Ovary (tissue), 7 donors: ENCODE measurements at regions not wholly inside any gene's neighbourhood (a gene's known extent, or its start where the extent isn't known, plus 50 kb on each side); places are given as distances from the start of the nearest gene placed in this dataset.

Source experiments
- DNase-seq, 5 donors: peaks; one replicate each; pipeline ENCODE4 v3.0.0-alpha.2; 2019 to 2020
- H3K27ac ChIP-seq, 2 donors: fragments of 200-600 bp; one replicate each; pipeline versions ENCODE4 v1.5.1 to v1.8.0; 2019 to 2022
- H3K27me3 ChIP-seq: fragments of 200-600 bp; one replicate; pipeline ENCODE4 v1.8.0; 2022
- H3K36me3 ChIP-seq: fragments of 200-600 bp; sonication (generic); one replicate; pipeline ENCODE4 v1.5.1; 2019
- H3K4me1 ChIP-seq: one replicate; pipeline ENCODE4 v1.8.1; 2013; ENCODE audit warnings: mild to moderate bottlenecking, moderate library complexity; ENCODE audit not compliant: insufficient read depth
- H3K4me3 ChIP-seq: fragments of 200-600 bp; sonication (generic); one replicate; pipeline ENCODE4 v1.5.1; 2017
- H3K9me3 ChIP-seq, 2 donors: fragments of 200-600 bp in 1 of 2; sonication (generic) in 1 of 2; one replicate each; pipeline versions ENCODE4 v1.5.1 to v1.8.1; 2013 to 2019; ENCODE audit warnings: mild to moderate bottlenecking in 1 of 2, moderate library complexity in 1 of 2
- CTCF ChIP-seq, 3 donors: fragments of 450-650 bp in 2 of 3; fragments of 200-600 bp in 1 of 3; IDR thresholded peaks; one replicate each; pipeline versions ENCODE4 v1.5.1 to v1.8.0; 2016 to 2022; ENCODE audit warnings: antibody characterized with exemption in 3 of 3, mild to moderate bottlenecking in 1 of 3
- EP300 ChIP-seq: sonication (generic); formaldehyde crosslinking; IDR thresholded peaks from one replicate; pipeline ENCODE4 v1.6.1; 2017; ENCODE audit warnings: antibody characterized with exemption
- POLR2A ChIP-seq: fragments of 450-650 bp; IDR thresholded peaks from one replicate; pipeline ENCODE4 v1.6.1; 2017; ENCODE audit warnings: antibody characterized with exemption, mild to moderate bottlenecking, moderate library complexity
- WGBS, 3 donors: extraction: QIAGEN DNeasy Blood & Tissue Kit in 1 of 3; methylation state at CpG; one replicate each; pipeline versions ENCODE4 v1.1.5 to v1.1.7; 2013 to 2017; 5-methylcytosine and 5-hydroxymethylcytosine counted together
- intact Hi-C, 4 donors: fragments of 100-400 bp; cut with DNase I; formaldehyde crosslinking; loops; one replicate each; pipeline versions ENCODE4 v1.11.0 to v1.15.1; 2022 to 2023
- donor health status: DM: no; HTN: no; CAD: no; lungs with moderate emphysema.
- donor health status: DM: no; HTN: no; CAD: no.
- donor health status: Bipolar disorder and iron deficiency.
- donor health status: DM: no; HTN: no; CAD: no.
- donor health status: DM: yes; HTN: yes; CAD: no.

- 81 to 84% (median 84%) methylated on average over 12 to 13 of the region's 13 CpGs for WGBS, 3 donors
- no peak for DNase-seq
- Histone ChIP-seq H3K27ac (no peak overlapping the region), H3K4me3 (no peak overlapping the region), H3K27me3 (no peaks in the 10 kb centered on the region), H3K4me1 (peaks cover 5% of the 10 kb centered on the region), H3K36me3 (no peaks in the 10 kb centered on the region), H3K9me3 (no peaks in the 10 kb centered on the region)
- intact Hi-C loops, result no loop called here
- TF ChIP-seq CTCF (IDR thresholded peaks at IDR 0.05) (no peak), EP300 (no peak), POLR2A (no peak)
Observed at GRCh38 chr6:169865346-169866139, 114.1 kb downstream of the ERMARD start.

- no peaks in the 10 kb centered on the region for H3K27me3 ChIP-seq
- no peak overlapping the region for H3K27ac ChIP-seq
- H3K36me3 ChIP-seq, result no peaks in the 10 kb centered on the region
- H3K4me1 ChIP-seq, result peaks cover 5% of the 10 kb centered on the region
- no peak for TF ChIP-seq POLR2A
- WGBS, 3 donors, result 76 to 77% (median 77%) methylated on average over 21 to 23 of the region's 23 CpGs
- intact Hi-C loops, result no loop called here
- H3K9me3 ChIP-seq, result no peaks in the 10 kb centered on the region
- no peak for DNase-seq
- H3K4me3 ChIP-seq, result no peak overlapping the region
Observed at GRCh38 chr6:169864148-169865020, 113.0 kb downstream of the ERMARD start.

- no peaks in the 10 kb centered on the region for H3K27me3 ChIP-seq
- no peak overlapping the region for H3K4me3 ChIP-seq
- peaks cover 5% of the 10 kb centered on the region for H3K4me1 ChIP-seq
- intact Hi-C loops, result no loop called here
- WGBS, 3 donors, result 78 to 98% (median 94%) methylated on average over 3 of the region's 3 CpGs
- no peaks in the 10 kb centered on the region for H3K9me3 ChIP-seq
- no peak for TF ChIP-seq POLR2A
- no peak for TF ChIP-seq CTCF (IDR thresholded peaks at IDR 0.05)
- TF ChIP-seq EP300, result no peak
- DNase-seq, result no peak
- H3K36me3 ChIP-seq, result no peaks in the 10 kb centered on the region
- H3K27ac ChIP-seq, result no peak overlapping the region
Observed at GRCh38 chr6:169863710-169864109, 112.3 kb downstream of the ERMARD start.

- no peak for TF ChIP-seq CTCF (IDR thresholded peaks at IDR 0.05)
- no peak for TF ChIP-seq POLR2A
- no peaks in the 10 kb centered on the region for H3K27me3 ChIP-seq
- H3K27ac ChIP-seq, result no peak overlapping the region
- no peaks in the 10 kb centered on the region for H3K36me3 ChIP-seq
- intact Hi-C loops, result no loop called here
- H3K9me3 ChIP-seq, result no peaks in the 10 kb centered on the region
- 70 to 83% (median 76%) methylated on average over 20 of the region's 20 CpGs for WGBS, 3 donors
- DNase-seq, result no peak
- H3K4me3 ChIP-seq, result no peak overlapping the region
- H3K4me1 ChIP-seq, result peaks cover 5% of the 10 kb centered on the region
Observed at GRCh38 chr6:169862892-169863525, 111.6 kb downstream of the ERMARD start.
